HG03520 (cell line): ENCODE measurements at regions not wholly inside any gene's neighbourhood (a gene's known extent, or its start where the extent isn't known, plus 50 kb on each side); places are given as distances from the start of the nearest gene placed in this dataset.
"Not testable (repeated sequence)": the region's sequence is repeated elsewhere in the genome, so short reads cannot be mapped to it uniquely, and the experiment has no call there.

Source experiments
- ATAC-seq: cut with Tn5 transposase; IDR thresholded peaks from one replicate; pipeline ENCODE4 v1.9.1; 2021; ENCODE audit warnings: mild to moderate bottlenecking, moderate library complexity; ENCODE audit not compliant: unreplicated experiment

- ATAC-seq, result no peak
Observed at GRCh38 chr13:109345433-109345941, 440.9 kb downstream of the IRS2 start.

GRCh38 chr13:109344552-109345157 lies 441.7 kb downstream of the IRS2 start:
- no peak for ATAC-seq

- ATAC-seq, result no peak
Observed at GRCh38 chr13:109336730-109337129, 449.7 kb downstream of the IRS2 start.

- no peak for ATAC-seq
Observed at GRCh38 chr13:109333893-109334651, 452.3 kb downstream of the IRS2 start.

GRCh38 chr13:109332506-109333499 lies 453.6 kb downstream of the IRS2 start:
- ATAC-seq, result no peak

- ATAC-seq, result no peak
Observed at GRCh38 chr13:109331898-109332297, 454.5 kb downstream of the IRS2 start.

GRCh38 chr13:109331011-109331433 lies 455.4 kb downstream of the IRS2 start:
- no peak for ATAC-seq

- ATAC-seq, result no peak
Observed at GRCh38 chr13:109330123-109330522, 456.3 kb downstream of the IRS2 start.

GRCh38 chr13:109329175-109329574 lies 457.2 kb downstream of the IRS2 start:
- ATAC-seq, result no peak

- no peak for ATAC-seq
Observed at GRCh38 chr13:109326601-109327000, 459.8 kb downstream of the IRS2 start.

GRCh38 chr13:109323338-109323737 lies 463.0 kb downstream of the IRS2 start:
- no peak for ATAC-seq

- ATAC-seq, result no peak
Observed at GRCh38 chr13:109318945-109319590, 467.3 kb downstream of the IRS2 start.

GRCh38 chr13:109315481-109315880 lies 470.9 kb downstream of the IRS2 start:
- ATAC-seq, result no peak

GRCh38 chr13:109314101-109314500 lies 472.3 kb downstream of the IRS2 start:
- no peak for ATAC-seq

GRCh38 chr13:109312399-109312798 lies 474.0 kb downstream of the IRS2 start:
- no peak for ATAC-seq

- ATAC-seq, result not testable (repeated sequence)
Observed at GRCh38 chr13:109311431-109311976, 474.9 kb downstream of the IRS2 start.

GRCh38 chr13:109309625-109310363 lies 476.6 kb downstream of the IRS2 start:
- ATAC-seq, result no peak

- no peak for ATAC-seq
Observed at GRCh38 chr13:109307027-109307426, 479.4 kb downstream of the IRS2 start.

GRCh38 chr13:109301726-109302125 lies 484.7 kb downstream of the IRS2 start:
- ATAC-seq, result no peak

GRCh38 chr13:109301276-109301675 lies 485.1 kb downstream of the IRS2 start:
- no peak for ATAC-seq
